Uterus (tissue), 3 donors: ENCODE measurements at regions not wholly inside any gene's neighbourhood (a gene's known extent, or its start where the extent isn't known, plus 50 kb on each side); places are given as distances from the start of the nearest gene placed in this dataset.

Source experiments
- DNase-seq, 2 donors: peaks; one replicate each; pipeline ENCODE4 v3.0.0-alpha.2; 2019 to 2020
- H3K27ac ChIP-seq, 2 donors: fragments of 200-600 bp; sonication (generic); 1 replicate in 1 of 2; 2 replicates in 1 of 2; pipeline ENCODE4 v1.5.1; 2016 to 2018
- H3K27me3 ChIP-seq, 2 donors: fragments of 200-600 bp; sonication (generic); one replicate each; pipeline ENCODE4 v1.5.1; 2018 to 2019; ENCODE audit warnings: control low read depth in 1 of 2
- H3K36me3 ChIP-seq, 2 donors: fragments of 200-600 bp; sonication (generic); one replicate each; pipeline ENCODE4 v1.5.1; 2019; ENCODE audit warnings: control low read depth in 1 of 2
- H3K4me1 ChIP-seq, 2 donors: fragments of 200-600 bp; sonication (generic); one replicate each; pipeline ENCODE4 v1.5.1; 2018 to 2019; ENCODE audit warnings: control low read depth in 1 of 2
- H3K4me3 ChIP-seq, 2 donors: fragments of 200-600 bp; sonication (generic); 1 replicate in 1 of 2; 2 replicates in 1 of 2; pipeline ENCODE4 v1.5.1; 2018 to 2019; ENCODE audit warnings: mild to moderate bottlenecking in 1 of 2
- H3K9me3 ChIP-seq, 2 donors: fragments of 200-600 bp; sonication (generic); one replicate each; pipeline ENCODE4 v1.5.1; 2019; ENCODE audit warnings: control low read depth in 1 of 2
- POLR2A ChIP-seq, 2 donors: fragments of 450-650 bp; IDR thresholded peaks; one replicate each; pipeline ENCODE4 v1.6.1; 2016; ENCODE audit warnings: antibody characterized with exemption in 2 of 2, mild to moderate bottlenecking in 1 of 2, moderate library complexity in 1 of 2
- intact Hi-C: fragments of 100-400 bp; cut with DNase I; formaldehyde crosslinking; loops from one replicate; pipeline ENCODE4 v1.15.1; 2023; ENCODE audit warnings: low total_unique reads
- TF ChIP-seq, protein P1 (sequence below), 4 experiments: fragments of 200-600 bp in 2 of 4; fragments of 450-650 bp in 2 of 4; sonication (generic) in 2 of 4; IDR thresholded peaks; one replicate each; pipeline ENCODE4 v1.5.1; 2016 to 2019; ENCODE audit warnings: antibody characterized with exemption in 4 of 4, mild to moderate bottlenecking in 2 of 4, moderate library complexity in 1 of 4
- donor health status: DM: yes; HTN: yes; CAD: no.

DNA sequence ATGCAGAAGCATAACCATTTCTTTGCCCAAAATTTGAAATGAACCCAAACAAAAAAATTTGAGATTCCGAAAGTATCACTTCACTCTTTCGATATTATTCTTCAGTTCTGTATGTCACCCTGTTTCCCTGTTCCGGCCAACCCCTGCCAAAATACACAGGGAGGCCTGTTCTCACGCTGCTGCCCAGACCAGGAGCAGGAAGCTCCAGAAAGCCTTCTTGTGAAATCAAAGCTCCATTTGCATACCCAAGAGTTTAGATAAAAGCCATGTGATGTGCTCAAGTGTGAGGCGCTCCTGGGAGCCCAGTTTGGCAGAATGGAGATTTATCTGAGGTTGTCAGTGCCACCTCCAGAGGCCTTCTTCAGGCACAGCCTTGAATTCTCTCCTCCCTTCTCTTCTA is 236.2 kb downstream of the FGFR2 start:
- Histone ChIP-seq H3K4me1 (no peaks in the 10 kb centered on the region), H3K27ac (no peak overlapping the region), H3K36me3 (no peaks in the 10 kb centered on the region), H3K4me3 (no peak overlapping the region), H3K27me3 (no peaks in the 10 kb centered on the region), H3K9me3 (no peaks in the 10 kb centered on the region)
- intact Hi-C loops = no loop called here
- DNase-seq = no peak
- TF ChIP-seq, protein P1, sequence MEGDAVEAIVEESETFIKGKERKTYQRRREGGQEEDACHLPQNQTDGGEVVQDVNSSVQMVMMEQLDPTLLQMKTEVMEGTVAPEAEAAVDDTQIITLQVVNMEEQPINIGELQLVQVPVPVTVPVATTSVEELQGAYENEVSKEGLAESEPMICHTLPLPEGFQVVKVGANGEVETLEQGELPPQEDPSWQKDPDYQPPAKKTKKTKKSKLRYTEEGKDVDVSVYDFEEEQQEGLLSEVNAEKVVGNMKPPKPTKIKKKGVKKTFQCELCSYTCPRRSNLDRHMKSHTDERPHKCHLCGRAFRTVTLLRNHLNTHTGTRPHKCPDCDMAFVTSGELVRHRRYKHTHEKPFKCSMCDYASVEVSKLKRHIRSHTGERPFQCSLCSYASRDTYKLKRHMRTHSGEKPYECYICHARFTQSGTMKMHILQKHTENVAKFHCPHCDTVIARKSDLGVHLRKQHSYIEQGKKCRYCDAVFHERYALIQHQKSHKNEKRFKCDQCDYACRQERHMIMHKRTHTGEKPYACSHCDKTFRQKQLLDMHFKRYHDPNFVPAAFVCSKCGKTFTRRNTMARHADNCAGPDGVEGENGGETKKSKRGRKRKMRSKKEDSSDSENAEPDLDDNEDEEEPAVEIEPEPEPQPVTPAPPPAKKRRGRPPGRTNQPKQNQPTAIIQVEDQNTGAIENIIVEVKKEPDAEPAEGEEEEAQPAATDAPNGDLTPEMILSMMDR (IDR thresholded peaks at IDR 0.05) = no peak
- TF ChIP-seq POLR2A (IDR thresholded peaks at IDR 0.05) = no peak

DNA sequence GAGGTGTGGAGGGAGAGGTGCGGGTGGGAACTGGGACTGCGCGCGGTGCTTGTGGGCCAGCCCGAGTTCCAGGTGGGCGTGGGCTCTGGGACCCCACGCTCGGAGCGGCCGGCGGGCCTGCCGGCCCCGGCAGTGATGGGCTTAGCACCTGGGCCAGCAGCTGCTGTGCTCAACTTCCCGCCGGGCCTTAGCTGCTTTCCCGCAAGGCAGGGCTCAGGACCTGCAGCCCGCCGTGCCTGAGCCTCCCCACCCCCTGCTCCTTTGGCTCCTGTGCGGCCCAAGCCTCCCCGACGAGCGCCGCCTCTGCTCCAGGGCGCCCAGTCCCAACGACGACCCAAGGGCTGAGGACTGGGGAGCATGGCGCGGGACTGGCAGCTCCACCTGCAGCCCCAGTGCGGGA is 232.7 kb downstream of the FGFR2 start:
- intact Hi-C loops = no loop called here
- no peaks in the 10 kb centered on the region for H3K4me1 ChIP-seq
- TF ChIP-seq POLR2A (IDR thresholded peaks at IDR 0.05) = no peak
- TF ChIP-seq, protein P1 (IDR thresholded peaks at IDR 0.05) = no peak

DNA sequence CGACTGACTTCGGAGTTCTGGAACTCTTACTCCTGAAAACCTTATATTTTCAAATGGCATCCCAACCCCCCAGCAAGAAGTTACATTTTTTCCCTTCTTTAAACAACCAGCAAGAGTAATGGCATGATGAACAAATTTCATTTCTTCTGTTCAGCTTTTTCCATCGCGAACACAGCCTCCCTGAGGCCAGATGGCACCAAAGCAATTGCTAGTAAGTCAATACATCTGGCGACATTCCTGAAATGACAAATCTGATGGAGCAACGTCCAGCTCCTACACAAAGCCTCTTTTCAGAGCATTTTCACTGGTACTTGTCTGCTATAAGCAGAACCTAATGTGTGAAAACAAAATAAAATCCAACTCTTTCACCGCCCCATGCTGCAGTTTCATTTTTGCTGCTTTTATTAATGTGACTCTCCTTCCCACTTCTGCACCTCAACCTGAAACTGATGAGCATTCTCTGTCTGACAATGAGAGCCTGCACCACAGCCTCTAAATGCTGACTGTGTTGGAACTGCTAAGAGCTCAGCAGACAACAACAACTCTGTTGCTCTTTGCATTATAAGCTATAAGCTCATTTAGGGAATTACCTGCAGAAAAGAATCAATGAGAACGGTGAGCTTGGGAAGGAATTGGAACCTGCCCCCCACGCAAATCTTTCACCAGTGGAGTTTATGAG is 229.8 kb downstream of the FGFR2 start:
- Histone ChIP-seq H3K4me3 (no peak overlapping the region), H3K4me1 (no peaks in the 10 kb centered on the region), H3K27ac (no peak overlapping the region), H3K9me3 (no peaks in the 10 kb centered on the region), H3K36me3 (no peaks in the 10 kb centered on the region), H3K27me3 (no peaks in the 10 kb centered on the region)
- TF ChIP-seq POLR2A (IDR thresholded peaks at IDR 0.05) = no peak
- TF ChIP-seq, protein P1 (IDR thresholded peaks at IDR 0.05) = no peak
- intact Hi-C loops = no loop called here
- no peak for DNase-seq

More for the DNA sequence above, 232.7 kb downstream of the FGFR2 start:
- no peaks in the 10 kb centered on the region for H3K27me3 ChIP-seq
- H3K27ac ChIP-seq = no peak overlapping the region
- H3K9me3 ChIP-seq = no peaks in the 10 kb centered on the region
- DNase-seq = no peak
- H3K36me3 ChIP-seq = no peaks in the 10 kb centered on the region
- H3K4me3 ChIP-seq = no peak overlapping the region

DNA sequence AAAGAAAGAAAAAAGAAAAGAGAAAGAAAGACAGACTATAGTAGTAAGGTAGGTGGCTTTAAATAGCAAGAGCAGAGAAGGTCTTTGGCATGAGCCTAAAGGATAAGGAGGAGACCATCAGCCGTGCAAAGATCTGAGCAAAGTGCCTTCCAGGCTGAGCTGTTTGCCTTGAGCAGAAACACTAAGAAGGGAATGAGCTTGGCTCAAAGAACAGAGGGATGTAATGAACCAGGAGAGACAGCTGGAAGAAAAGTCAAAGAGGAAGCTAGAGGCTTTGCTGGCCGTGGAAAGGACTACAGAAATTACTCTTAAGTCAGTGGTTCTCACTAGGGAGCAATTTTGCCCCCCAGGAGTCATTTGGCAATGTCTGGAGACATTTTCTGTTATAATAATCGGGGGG is 228.6 kb downstream of the FGFR2 start:
- TF ChIP-seq POLR2A (IDR thresholded peaks at IDR 0.05) = no peak
- intact Hi-C loops = no loop called here
- DNase-seq = no peak

DNA sequence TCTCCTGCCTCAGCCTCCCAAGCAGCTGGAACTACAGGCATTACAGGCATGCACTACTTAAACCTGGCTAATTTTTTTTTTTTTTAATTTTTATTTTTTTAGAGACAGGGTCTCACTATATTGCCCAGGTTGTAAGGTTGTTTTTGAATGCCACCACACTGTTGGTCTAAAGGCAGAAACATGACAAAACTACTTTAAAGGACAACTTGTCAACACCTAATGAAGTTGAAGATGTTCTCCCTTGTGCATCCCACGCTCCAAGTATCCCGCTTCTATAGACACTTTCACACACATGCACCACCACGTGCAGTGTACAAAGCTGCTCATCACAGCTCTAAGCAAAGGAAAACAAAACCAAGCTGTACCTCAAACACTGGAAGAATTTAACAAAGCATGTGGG is 226.4 kb downstream of the FGFR2 start:
- TF ChIP-seq, protein P1 (IDR thresholded peaks at IDR 0.05) = no peak
- no peak for TF ChIP-seq POLR2A (IDR thresholded peaks at IDR 0.05)
- H3K9me3 ChIP-seq = no peaks in the 10 kb centered on the region
- H3K4me3 ChIP-seq = no peak overlapping the region
- intact Hi-C loops = no loop called here
- no peak overlapping the region for H3K27ac ChIP-seq
- no peaks in the 10 kb centered on the region for H3K4me1 ChIP-seq
- no peaks in the 10 kb centered on the region for H3K27me3 ChIP-seq
- no peaks in the 10 kb centered on the region for H3K36me3 ChIP-seq
- no peak for DNase-seq

More for the DNA sequence above, 228.6 kb downstream of the FGFR2 start:
- Histone ChIP-seq H3K4me1 (no peaks in the 10 kb centered on the region), H3K27me3 (no peaks in the 10 kb centered on the region), H3K27ac (no peak overlapping the region), H3K36me3 (no peaks in the 10 kb centered on the region), H3K9me3 (no peaks in the 10 kb centered on the region), H3K4me3 (no peak overlapping the region)

DNA sequence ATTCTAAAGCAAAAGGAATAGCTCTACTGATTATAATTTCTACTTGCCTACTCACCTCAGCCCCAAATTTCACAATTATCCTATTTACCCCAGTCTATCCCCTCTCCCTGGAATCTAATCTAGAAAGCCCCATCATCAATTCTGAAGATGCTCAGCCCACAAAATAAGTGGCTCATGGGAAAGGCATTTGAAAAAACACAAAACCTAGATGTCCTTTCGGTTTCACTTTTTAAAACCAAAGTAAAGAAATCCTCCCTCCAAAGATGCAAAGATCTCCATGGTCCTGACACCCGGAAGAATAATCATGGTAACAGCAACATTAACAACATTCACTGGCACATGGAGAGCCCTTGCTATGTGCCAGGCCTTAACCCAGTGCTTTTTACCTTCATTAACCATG is 224.8 kb downstream of the FGFR2 start:
- intact Hi-C loops = no loop called here
- H3K4me1 ChIP-seq = no peaks in the 10 kb centered on the region
- H3K36me3 ChIP-seq = no peaks in the 10 kb centered on the region
- DNase-seq = no peak
- H3K27ac ChIP-seq = no peak overlapping the region
- no peaks in the 10 kb centered on the region for H3K27me3 ChIP-seq
- H3K4me3 ChIP-seq = no peak overlapping the region
- TF ChIP-seq POLR2A (IDR thresholded peaks at IDR 0.05) = no peak
- TF ChIP-seq, protein P1 (IDR thresholded peaks at IDR 0.05) = no peak
- H3K9me3 ChIP-seq = no peaks in the 10 kb centered on the region
